C4-2B (cell line): ENCODE measurements at regions not wholly inside any gene's neighbourhood (a gene's known extent, or its start where the extent isn't known, plus 50 kb on each side); places are given as distances from the start of the nearest gene placed in this dataset.
A peak's percentile ranks its signal among the peaks of the same experiment; 100 is the strongest.

Experiments
- H3K27ac ChIP-seq: fragments of 450-650 bp; 2 replicates; pipeline ENCODE4 v1.5.1; 2017
- CTCF ChIP-seq: fragments of 450-650 bp; conservative IDR thresholded peaks from 2 replicates; pipeline ENCODE4 v1.5.1; 2017; ENCODE audit warnings: mild to moderate bottlenecking
- ZFX ChIP-seq: fragments of 450-650 bp; IDR thresholded peaks from 2 replicates; pipeline ENCODE4 v1.6.1; 2017

DNA sequence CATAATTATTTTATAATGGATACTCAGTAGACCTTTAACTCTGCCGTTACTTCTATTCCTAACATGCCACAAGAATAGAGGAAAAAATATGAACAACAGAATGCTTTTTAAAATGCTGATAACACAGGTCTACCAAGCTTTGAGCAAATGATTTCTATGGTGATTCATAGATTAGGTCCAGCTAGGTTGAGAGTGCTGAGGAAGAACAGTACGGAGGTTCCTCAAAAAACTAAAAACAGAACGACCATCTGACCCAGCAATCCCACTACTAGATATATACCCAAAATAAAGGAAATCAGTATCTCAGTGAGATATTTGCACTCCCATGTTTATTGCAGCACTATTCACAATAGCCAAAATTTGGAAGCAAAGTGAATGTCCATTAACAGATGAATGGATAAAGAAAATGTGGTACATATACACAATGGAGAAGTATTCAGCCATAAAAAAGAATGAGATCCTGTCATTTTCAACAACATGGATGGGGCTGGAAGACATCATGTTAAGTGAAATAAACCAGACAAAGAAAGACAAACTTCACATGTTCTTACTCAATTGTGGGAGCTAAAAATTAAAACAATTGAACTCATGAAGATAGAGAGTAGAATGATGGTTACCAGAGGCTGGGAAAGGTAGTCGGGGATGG, 111.6 kb upstream of the SERTAD2 start:
- no peak for TF ChIP-seq ZFX
- TF ChIP-seq CTCF: no peak
- no peak overlapping the region for H3K27ac ChIP-seq

DNA sequence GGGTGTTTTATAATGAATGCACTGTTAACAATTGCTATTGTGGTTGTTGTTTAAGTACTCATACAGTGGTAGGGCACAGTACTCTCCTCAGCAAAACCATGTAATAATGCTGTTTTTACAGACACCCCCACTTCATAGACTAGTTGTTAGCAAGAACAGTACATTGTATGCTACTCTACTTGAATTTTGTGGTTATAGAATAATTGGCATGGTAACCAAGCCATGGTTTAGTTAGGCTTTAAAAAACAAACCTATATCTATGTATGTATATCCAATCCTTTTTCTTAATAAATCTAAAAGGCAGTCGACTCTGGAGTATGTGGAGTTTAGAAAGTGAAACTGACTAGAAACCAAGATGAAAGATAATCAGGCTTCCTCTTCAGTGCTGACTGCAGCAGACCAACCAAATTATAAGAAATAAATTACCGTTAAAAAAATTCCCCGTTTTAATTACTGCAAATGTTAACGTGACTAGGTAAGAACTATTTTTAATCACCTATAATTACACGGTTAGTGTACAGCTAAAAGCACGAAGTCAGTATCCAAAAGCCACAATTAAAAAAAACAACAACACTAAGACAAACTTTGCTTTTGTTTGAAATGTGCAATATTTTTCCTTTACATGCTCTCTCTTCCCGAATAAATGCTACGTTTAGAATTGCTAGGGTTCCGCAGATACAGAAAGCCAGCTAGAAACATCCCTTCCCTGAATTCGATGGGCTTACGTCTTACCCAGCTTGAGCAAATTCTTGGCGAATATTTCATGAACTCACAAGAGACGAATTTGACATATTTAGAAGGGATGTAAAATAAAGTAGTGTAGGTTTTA, 113.3 kb upstream of the SERTAD2 start:
- no peak overlapping the region for H3K27ac ChIP-seq
- TF ChIP-seq ZFX (no peak), CTCF (no peak)

DNA sequence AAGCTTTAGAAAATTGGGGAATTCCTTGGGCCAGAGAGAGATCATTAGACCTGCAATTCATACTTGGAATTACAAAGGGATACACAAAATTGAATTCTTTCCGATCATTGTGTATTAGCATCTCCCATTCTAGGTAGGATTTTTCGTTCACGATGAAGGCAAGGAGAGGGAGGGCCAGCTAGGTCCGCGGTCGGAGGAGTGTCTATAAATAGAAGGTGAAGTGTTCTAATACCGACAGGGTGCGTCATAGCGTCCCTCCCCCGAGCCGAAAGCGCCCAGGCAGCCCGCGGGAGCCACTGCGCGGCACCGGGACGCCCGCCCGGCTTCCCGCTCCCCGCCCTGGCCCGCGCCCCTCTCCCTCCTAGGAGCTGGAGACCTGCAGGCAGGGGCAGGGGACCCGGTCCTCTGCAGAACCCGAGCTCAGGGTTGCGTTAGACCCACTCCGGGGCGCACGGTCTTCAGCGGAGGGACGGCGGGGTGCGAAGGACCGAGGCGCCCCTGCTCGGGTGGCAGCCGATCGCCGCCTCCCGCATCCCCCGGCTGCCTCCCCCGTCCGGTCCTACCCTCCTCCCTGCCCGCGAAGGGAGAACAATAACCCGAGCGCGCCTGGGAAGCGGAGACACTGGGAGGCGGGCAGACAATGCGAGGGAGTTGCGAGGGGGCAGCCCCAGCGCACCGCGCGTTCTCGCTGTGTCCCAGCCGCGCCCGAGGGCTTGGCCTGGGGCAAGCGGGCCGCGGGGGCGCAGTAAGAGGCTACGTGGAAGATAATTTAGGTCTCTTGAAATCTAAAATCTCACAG, 114.2 kb upstream of the SERTAD2 start:
- TF ChIP-seq CTCF: 0 out of 2 replicates have a peak, but pooled peaks have one; percentile 6
- no peak for TF ChIP-seq ZFX
- H3K27ac ChIP-seq: peak overlapping the region; percentile 66

DNA sequence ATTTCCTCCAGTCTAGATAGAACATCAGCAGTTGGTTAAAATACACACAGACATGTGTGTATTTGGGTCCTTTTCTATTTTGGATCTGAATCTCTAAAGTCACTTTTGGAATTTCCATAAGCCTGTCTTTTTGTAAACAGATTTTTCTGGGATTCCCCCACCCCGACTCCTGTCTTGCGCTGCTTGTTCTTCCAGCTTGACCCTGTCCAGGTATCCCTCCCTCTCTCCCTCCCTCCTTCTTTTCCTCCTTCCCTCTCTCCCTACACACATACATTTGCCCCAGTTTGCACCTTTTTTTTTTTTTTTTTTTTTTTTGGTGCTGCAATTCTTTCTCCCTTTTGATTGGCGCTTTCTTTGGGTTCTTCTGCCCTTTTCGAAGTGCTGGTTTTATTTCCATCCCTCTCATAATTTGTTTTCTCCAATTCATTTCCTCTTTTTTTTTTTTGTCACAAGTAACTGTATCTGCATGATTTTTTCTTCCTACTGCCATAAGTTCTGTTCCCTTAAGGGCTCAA, 114.8 kb upstream of the SERTAD2 start:
- H3K27ac ChIP-seq: peak overlapping the region; percentile 66
- TF ChIP-seq CTCF (no peak), ZFX (no peak)

DNA sequence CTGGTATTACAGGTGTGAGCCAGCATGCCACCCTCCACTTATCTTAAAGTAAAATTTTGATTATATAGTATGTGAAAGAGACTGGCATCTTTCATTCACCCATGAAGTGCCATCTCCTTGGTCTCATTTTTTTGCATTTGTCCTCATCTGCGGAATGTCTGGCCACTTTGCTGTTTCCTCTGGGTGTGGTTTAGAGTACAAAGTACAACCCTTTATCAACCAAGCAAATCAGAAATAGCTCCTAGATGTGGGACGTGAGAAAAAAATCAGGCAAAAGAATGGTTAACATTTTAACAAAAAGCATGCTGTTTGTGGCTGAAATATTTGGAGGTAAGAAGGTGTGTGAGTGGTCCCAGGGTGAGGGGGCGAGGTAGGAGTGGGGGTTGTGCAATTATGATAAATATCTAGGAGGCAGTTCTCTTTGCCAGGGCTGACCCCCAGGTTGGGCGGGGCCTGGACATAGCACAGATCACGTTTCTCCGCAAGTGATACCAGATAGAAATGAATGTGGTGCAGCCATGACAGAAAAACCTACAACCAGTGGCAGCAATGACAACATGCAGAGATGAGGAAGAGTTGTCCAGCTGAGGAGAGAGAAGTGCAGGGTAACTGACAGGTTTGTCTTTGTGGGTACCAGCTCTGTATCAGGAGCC, 115.8 kb upstream of the SERTAD2 start:
- TF ChIP-seq ZFX (no peak), CTCF (no peak)
- no peak overlapping the region for H3K27ac ChIP-seq

- TF ChIP-seq ZFX: no peak
- no peak for TF ChIP-seq CTCF
- no peak overlapping the region for H3K27ac ChIP-seq
These were observed 116.5 kb upstream of the SERTAD2 start for GRCh38 chr2:64770137-64770780.
